ENCODE measurements at regions not wholly inside any gene's neighbourhood (a gene's known extent, or its start where the extent isn't known, plus 50 kb on each side); places are given as distances from the start of the nearest gene placed in this dataset.
A peak's percentile ranks its signal among the peaks of the same experiment; 100 is the strongest.

DNA sequence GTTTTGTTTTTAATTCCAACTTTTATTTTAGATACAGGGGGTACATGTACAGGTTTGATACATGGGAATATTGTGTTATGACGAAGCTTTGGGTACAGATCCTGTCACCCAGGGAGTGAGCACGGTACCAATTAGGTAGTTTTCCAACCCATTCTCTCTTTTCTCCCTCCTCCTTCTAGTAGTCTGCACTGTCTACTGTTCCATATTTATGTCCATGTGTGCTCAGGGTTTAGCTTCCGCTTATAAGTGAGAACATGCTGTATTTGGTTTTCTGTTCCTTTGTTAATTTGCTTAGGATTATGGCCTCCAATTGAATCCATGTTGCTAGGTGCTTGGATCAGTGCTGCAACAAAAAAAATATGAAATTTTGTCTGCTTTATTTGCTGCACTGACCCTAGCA, 659.3 kb upstream of the TMEFF2 start:
- no peak for DNase-seq
- in situ Hi-C loops (cut with HindIII; ENCODE audit: low pct_ligation_motif_present, low pct_unique_long_range_greater_than_20kb, low sequenced_read_pairs), result no loop called here

DNA sequence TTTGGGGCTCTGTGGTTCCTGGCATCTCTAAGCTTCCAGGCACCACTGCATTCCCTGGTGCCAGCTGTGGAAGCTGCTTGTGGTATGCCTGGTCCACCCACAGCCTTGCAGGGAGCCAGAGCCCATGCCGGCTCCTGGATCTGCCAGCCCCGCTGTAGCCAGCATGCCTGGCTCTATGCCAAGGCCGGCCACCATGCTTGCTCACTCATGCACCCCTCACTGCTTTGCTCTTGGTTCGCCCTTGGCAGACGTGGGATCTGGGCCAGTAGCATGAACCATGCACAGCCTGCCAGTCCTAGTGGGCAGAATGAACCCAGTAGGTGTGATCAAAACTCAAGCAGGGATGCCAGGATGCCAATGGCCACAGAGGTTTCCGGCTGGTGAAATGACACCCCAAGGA, 634.2 kb upstream of the TMEFF2 start:
- in situ Hi-C loops (cut with HindIII; ENCODE audit: low pct_ligation_motif_present, low pct_unique_long_range_greater_than_20kb, low sequenced_read_pairs), result no loop called here
- no peak for DNase-seq

DNA sequence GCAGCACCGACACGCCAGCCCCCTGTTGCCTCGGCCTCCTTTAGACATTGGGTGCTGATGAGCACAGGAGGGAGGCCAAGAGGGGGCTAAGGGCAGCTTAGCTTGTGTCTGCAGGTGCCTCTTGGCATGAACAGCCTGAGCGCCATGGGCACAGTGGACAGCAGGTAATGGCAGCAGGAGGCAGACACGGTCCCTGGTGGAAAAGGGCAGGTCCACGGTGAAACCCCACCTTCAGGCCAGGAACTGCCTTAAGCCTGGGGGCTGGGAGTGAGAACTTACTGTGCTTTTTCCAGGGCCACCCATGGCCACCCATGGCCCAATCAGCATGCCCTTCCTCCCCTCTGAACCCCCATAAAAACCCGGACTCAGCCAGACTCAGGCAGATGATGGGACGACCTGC, 633.4 kb upstream of the TMEFF2 start:
- DNase-seq, result no peak
- in situ Hi-C loops (cut with HindIII; ENCODE audit: low pct_ligation_motif_present, low pct_unique_long_range_greater_than_20kb, low sequenced_read_pairs), result no loop called here

DNA sequence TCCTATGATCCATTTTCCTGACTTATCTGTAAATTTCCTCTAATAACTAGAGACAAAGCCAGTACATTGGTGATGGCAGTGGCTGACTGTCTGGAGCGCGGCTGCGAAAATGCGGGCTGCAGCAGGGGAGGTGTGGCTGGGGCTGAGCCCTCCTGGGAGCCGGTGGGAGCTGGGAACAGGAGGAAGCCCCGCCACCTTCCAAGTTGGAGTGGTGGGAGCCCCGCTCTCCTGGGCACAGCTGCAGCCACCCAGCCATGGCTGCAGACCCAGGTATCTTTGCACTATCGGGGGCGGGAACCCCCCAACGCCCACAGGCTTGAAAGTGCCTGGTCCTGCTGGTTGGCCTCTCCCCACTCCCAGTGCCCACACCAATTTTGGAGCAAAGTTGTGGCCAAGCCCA, 633.0 kb upstream of the TMEFF2 start:
- in situ Hi-C loops (cut with HindIII; ENCODE audit: low pct_ligation_motif_present, low pct_unique_long_range_greater_than_20kb, low sequenced_read_pairs), result no loop called here
- no peak for DNase-seq

DNA sequence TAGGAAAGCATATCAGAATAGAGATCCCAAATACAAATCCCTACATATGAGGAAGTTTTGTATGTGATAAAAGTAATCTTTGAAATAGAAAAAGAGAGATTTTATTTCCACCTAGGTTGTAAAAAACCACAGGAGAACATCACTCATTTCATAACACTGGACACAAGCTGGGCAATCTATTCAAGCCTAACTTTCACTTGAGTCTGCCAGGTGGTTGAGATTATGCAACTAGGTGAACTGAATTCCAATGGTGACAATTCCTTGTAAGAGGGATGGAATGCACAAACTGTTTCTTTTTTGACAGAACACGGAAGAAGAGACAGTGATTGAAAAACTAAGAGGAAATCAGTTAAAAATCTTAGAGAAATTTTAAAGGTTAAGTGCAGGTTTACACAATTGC, 619.6 kb upstream of the TMEFF2 start:
- DNase-seq, result no peak
- in situ Hi-C loops (cut with HindIII; ENCODE audit: low pct_ligation_motif_present, low pct_unique_long_range_greater_than_20kb, low sequenced_read_pairs), result no loop called here

DNA sequence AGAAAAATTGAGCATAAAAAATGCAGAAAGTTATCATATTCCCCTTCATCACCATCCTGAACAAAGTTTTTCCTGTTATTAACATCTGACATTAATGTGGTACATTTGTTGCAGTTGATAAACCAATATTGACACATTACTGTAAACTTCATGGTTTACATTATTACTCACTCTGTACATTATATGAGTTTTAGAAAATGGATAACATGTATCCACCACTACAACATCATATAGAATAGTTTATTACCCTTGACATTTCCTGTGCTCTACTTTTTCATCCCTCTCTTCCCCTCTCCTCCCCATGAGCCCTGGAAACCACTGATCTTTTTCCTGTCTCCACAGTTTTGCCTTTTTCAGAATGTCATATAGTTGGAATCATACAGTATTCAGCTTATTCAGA, 618.6 kb upstream of the TMEFF2 start:
- DNase-seq, result no peak
- in situ Hi-C loops (cut with HindIII; ENCODE audit: low pct_ligation_motif_present, low pct_unique_long_range_greater_than_20kb, low sequenced_read_pairs), result no loop called here

DNA sequence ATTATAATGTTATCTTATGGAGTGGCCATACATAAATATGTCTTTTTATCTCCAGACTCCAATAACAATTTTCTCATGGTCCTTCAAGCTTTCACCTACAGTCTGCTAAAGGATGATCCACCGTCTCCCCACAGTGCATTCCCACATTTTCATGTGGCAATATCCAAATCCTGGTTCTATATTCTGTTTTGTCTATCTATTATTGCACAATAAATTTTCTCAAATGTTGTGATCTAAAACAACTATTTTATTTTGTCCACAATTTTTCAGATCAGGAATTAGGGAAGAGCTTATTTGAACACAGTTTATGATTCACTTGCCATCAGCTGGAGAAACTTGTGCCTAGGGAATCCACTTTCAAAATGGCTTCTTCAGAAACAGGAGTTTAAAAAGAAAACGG, 614.4 kb upstream of the TMEFF2 start:
- no peak for DNase-seq
- in situ Hi-C loops (cut with HindIII; ENCODE audit: low pct_ligation_motif_present, low pct_unique_long_range_greater_than_20kb, low sequenced_read_pairs), result no loop called here

DNA sequence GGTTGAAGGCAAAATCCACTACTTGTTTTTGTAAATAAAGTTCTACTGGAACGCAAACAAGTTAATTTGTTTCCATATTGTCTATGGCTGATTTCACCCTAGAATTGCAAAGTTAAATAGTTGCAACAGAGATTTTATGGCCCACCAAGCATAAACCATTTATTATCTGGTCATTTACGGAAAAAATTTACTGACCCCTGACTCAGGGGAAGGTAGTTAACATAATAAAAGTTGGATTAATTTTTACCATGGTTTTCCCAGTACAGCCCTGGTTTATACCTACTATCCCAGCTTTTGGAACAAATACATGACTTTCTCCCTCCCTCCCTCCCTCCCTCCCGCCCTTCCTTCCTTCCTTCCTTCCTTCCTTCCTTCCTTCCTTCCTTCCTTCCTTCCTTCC, 588.9 kb upstream of the TMEFF2 start:
- in situ Hi-C loops (cut with HindIII; ENCODE audit: low pct_ligation_motif_present, low pct_unique_long_range_greater_than_20kb, low sequenced_read_pairs), result no loop called here
- no peak for DNase-seq

DNA sequence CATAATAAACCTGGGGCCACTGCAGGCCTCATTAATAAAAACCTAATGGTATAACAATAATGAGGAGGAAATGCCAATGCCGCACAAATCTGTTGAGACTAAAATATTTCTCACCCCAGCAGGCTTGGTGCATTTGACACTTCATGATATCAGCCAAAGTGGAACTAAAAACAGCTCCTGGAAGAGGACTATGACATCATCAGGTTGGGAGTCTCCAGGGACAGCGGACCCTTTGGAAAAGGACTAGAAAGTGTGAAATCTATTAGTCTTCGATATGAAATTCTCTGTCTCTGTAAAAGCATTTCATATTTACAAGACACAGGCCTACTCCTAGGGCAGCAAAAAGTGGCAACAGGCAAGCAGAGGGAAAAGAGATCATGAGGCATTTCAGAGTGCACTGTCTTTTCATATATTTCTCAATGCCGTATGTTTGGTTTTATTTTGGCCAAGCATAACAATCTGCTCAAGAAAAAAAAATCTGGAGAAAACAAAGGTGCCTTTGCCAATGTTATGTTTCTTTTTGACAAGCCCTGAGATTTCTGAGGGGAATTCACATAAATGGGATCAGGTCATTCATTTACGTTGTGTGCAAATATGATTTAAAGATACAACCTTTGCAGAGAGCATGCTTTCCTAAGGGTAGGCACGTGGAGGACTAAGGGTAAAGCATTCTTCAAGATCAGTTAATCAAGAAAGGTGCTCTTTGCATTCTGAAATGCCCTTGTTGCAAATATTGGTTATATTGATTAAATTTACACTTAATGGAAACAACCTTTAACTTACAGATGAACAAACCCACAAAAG, 580.9 kb upstream of the TMEFF2 start:
- DNase-seq, result no peak
- in situ Hi-C loops (cut with HindIII; ENCODE audit: low pct_ligation_motif_present, low pct_unique_long_range_greater_than_20kb, low sequenced_read_pairs), result no loop called here

DNA sequence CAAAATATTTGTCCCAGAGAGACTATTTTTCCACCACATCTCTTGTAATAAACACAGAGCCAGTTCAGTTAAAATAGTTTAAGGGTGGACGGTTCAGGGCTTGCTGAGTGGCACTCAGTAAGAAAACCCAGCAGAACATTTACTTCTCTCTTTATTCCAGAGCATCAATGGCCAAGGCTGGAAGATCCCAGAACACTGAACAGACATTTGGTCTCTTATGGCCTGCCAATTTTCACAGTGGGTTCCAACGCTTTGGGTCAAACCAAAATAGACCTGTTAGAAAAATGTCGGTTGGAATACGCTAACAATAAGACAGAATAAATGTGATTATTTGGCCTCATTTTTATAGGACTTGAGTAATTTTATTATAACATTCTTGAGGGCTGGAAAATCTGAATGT, 580.3 kb upstream of the TMEFF2 start:
- DNase-seq, result no peak
- in situ Hi-C loops (cut with HindIII; ENCODE audit: low pct_ligation_motif_present, low pct_unique_long_range_greater_than_20kb, low sequenced_read_pairs), result no loop called here

DNA sequence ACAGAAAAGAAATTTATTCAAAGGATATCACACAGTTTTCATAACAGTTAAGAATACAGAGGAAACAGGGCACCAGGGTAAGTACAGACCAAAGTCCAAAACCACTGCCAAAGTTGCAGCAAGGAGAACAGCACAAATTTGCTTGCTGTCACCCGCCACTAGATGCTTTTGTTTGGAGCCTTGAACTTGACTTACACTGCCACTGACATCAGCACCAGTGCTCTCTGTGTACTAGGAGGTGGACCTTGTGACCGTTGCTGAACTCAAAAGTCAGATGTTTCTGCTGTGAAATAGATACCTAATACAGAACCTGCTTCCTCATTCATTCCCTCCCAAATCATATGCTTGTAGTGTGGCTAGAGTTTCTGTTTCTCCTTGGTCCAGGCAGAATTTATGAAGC, 578.3 kb upstream of the TMEFF2 start:
- in situ Hi-C loops (cut with HindIII; ENCODE audit: low pct_ligation_motif_present, low pct_unique_long_range_greater_than_20kb, low sequenced_read_pairs), result no loop called here
- DNase-seq, result no peak

DNA sequence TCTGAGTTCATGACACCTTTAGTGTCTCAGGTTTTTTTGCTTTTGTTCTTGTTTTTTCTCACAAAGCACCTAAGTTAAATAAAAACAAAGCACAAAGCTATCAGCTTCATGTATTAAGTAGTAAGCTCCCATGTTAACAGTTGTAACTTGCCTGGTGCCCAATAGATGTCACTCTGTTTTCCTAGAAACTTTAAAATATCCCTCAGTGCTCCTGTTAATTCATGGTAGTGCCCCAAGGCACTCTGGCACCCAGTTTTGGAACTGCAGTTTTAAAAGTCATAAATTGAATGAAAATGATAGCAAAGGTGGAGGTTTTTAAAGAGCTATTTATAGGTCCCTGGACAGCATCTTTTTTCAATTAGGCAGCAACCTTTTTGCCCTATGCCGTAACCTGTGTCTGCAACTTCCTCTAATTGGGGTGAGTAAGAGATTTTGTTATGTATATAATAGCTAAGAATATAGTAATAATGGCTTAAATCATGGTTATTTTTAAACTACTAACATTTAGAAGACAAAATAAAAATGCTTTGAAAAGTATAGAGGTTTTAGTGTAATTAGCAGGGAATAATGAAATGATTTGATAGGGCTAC, 555.0 kb upstream of the TMEFF2 start:
- in situ Hi-C loops (cut with HindIII; ENCODE audit: low pct_ligation_motif_present, low pct_unique_long_range_greater_than_20kb, low sequenced_read_pairs), result no loop called here

DNA sequence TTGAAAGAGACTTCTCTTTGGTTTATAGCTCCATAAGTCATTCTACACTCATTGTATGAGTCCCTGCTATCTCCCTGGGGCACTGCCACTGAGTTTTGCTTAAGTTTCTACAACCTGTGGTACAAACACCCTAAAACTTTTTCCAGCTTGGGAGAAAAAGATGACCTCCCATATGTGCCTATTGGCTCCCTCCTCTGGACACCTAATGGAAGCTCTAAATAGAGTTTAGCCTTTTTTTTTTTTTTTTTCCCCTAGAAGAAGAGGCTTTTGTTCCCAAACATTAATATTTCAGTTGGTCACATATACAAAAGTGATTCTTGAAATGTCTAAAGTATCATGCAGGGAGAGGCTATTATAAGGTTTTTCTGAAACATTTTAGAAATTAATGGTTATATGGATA, 547.2 kb upstream of the TMEFF2 start:
- DNase-seq, result peak; percentile 57

More for the DNA sequence above, 555.0 kb upstream of the TMEFF2 start:
- peak; percentile 57 for DNase-seq

DNA sequence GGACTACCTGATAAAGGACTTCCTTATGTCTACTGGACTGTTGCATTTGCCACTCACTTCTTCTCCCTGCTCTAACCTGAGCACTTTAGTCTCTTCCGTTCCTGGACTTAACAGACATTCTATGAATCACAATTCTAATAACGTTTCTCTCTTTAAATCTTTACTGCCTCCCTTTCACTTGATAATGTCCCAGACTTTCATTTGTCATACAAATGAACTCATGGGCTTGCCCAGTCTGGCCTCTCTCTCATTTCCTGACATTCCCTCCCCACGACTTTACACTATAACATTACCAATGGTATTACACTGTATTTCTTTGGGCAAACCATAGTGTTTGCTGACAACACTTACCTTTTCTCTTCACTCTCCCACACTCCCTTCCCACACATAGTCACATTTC, 540.7 kb upstream of the TMEFF2 start:
- no peak for DNase-seq
- in situ Hi-C loops (cut with HindIII; ENCODE audit: low pct_ligation_motif_present, low pct_unique_long_range_greater_than_20kb, low sequenced_read_pairs), result no loop called here

More for the DNA sequence above, 547.2 kb upstream of the TMEFF2 start:
- in situ Hi-C loops (cut with HindIII; ENCODE audit: low pct_ligation_motif_present, low pct_unique_long_range_greater_than_20kb, low sequenced_read_pairs), result no loop called here

DNA sequence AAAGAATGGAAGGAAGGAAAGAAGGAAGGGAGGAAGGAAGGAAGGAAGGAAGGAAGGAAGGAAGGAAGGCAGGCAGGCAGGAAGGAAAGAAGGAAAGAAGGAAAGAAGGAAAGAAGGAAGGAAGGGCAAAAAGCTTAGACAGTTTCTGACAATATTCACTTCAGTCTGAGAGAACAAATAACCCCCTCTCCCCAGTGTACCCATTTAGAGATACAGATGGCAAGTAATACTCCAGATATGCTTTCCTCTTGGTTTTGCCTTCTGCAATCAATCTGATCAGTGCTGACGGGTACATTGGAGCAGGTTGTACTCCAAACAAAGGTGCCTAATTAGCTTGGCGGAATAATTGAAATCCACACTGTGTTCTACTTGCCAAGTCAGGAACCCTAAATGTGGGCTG, 534.6 kb upstream of the TMEFF2 start:
- no peak for DNase-seq
- in situ Hi-C loops (cut with HindIII; ENCODE audit: low pct_ligation_motif_present, low pct_unique_long_range_greater_than_20kb, low sequenced_read_pairs), result no loop called here

DNA sequence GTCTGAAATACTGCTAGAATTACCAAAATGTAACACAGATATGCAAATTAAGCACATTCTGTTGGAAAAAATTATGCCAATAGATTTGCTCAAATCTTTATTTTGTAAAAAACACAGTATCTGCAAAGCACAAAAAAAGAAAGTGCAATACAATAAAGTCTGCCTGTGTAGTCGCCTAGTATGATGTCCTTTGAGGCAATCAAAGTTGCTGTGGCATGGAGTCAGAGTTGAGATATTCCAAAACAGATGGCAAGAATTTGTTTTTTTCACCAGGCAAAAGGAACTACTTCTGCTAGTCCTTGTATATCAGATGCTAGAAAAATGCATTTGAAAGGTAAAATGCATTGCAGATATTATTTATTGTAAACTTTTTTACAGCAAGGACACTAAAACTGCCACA, 531.3 kb upstream of the TMEFF2 start:
- in situ Hi-C loops (cut with HindIII; ENCODE audit: low pct_ligation_motif_present, low pct_unique_long_range_greater_than_20kb, low sequenced_read_pairs), result no loop called here
- DNase-seq, result no peak

DNA sequence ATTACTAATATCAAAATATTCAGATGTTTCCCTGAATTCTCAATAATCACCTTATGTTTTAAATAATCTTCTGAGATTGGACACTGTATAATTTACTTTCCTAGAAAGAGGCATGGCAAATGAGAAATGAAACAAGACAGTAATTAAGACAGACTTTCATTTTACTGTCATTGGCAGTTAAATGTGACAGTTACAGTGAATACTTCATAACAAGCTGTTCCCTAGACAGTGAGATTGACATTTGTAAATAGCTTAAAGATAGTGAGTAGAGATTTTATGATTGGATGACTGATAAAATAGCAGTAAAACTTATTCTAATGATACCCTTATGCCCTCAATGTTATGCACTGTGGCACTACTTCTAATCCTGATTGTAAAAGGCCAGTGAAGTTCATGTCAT, 524.9 kb upstream of the TMEFF2 start:
- in situ Hi-C loops (cut with HindIII; ENCODE audit: low pct_ligation_motif_present, low pct_unique_long_range_greater_than_20kb, low sequenced_read_pairs), result no loop called here
- DNase-seq, result no peak

DNA sequence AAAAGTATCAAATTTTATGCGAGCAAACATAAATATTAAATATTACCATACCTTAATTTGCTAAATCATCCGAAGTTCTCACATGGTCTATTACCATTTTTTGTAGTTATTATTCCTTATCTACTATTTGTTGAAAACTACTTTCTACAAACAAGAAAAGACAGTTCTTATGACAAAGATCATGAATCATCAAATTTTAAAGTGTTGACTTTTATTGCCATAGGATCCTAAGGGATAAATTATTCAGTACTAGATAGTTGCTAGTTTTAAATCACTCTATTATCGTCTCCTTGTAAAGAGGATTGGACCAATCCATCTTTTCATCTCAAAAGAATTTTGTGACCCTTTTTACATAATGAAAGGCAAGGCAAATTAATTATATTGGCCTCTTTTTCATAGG, 523.6 kb upstream of the TMEFF2 start:
- in situ Hi-C loops (cut with HindIII; ENCODE audit: low pct_ligation_motif_present, low pct_unique_long_range_greater_than_20kb, low sequenced_read_pairs), result no loop called here
- no peak for DNase-seq

DNA sequence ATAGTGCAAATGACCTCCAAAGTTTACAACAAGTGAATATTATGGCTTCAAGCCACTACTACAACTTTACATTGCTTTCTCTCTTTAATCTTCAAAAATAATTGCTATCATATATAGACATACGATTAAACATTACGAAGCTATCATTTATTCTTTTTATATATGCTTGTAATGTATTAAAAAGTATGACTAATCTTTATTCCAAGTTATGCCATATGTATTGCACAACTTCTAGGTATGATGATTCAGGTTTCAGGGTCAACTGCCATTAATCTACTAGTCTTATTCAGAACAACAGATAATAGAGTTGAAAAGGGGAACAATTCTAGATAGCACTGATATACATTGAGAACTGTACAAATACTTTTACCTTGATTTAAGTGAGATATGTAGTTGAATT, 506.2 kb upstream of the TMEFF2 start:
- in situ Hi-C loops (cut with HindIII; ENCODE audit: low pct_ligation_motif_present, low pct_unique_long_range_greater_than_20kb, low sequenced_read_pairs), result no loop called here
- DNase-seq, result no peak

DNA sequence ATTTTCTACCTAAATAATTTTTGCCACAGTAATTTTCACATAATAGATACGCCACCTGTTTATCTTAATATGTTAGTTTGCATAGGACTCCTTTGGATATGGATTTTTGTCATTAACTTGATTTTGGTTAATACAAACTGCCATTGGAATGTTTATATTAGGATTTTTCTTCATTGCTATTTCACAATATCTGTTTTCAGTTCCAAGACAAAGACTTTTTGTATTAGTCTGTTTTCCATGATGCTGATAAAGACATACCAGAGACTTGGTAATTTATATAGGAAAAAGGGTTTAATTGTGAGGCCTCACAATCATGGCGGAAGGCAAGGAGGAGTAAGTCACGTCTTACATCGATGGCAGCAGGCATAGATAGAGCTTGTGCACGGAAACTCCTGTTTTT, 503.1 kb upstream of the TMEFF2 start:
- in situ Hi-C loops (cut with HindIII; ENCODE audit: low pct_ligation_motif_present, low pct_unique_long_range_greater_than_20kb, low sequenced_read_pairs), result no loop called here
- no peak for DNase-seq

Data from ACHN (cell line).